Loucy (cell line): ENCODE measurements at regions not wholly inside any gene's neighbourhood (a gene's known extent, or its start where the extent isn't known, plus 50 kb on each side); places are given as distances from the start of the nearest gene placed in this dataset.

Source experiments
- H2AFZ ChIP-seq: fragments of 200-600 bp; sonication (generic); 2 replicates; pipeline ENCODE4 v1.6.0; 2016; ENCODE audit warnings: antibody characterized with exemption, mild to moderate bottlenecking, low read length, moderate library complexity
- H3F3A ChIP-seq: fragments of 200-600 bp; 2 replicates; pipeline ENCODE4 v1.6.0; 2016; ENCODE audit warnings: antibody characterized with exemption, low read depth, mild to moderate bottlenecking
- H3K27me3 ChIP-seq: fragments of 200-600 bp; sonication (generic); 2 replicates; pipeline ENCODE4 v1.6.1; 2014; ENCODE audit warnings: low read length, mild to moderate bottlenecking; ENCODE audit not compliant: insufficient read depth, poor library complexity, severe bottlenecking
- H3K36me3 ChIP-seq: fragments of 200-600 bp; sonication (generic); 2 replicates; pipeline ENCODE4 v1.6.1; 2016; ENCODE audit warnings: low read length; ENCODE audit not compliant: insufficient read depth
- H3K4me1 ChIP-seq: fragments of 200-600 bp; sonication (generic); 2 replicates; pipeline ENCODE4 v1.5.1; 2014; ENCODE audit warnings: low read length, mild to moderate bottlenecking; ENCODE audit not compliant: insufficient read depth, poor library complexity, severe bottlenecking
- H3K4me2 ChIP-seq: fragments of 200-600 bp; sonication (generic); 2 replicates; pipeline ENCODE4 v1.6.0; 2014; ENCODE audit warnings: antibody characterized with exemption, low read length, low read depth, mild to moderate bottlenecking; ENCODE audit not compliant: poor library complexity, severe bottlenecking
- H3K4me3 ChIP-seq: fragments of 200-600 bp; sonication (generic); 2 replicates; pipeline ENCODE4 v1.5.1; 2014; ENCODE audit warnings: low read length, mild to moderate bottlenecking, mixed read lengths; ENCODE audit not compliant: poor library complexity, severe bottlenecking
- H3K79me2 ChIP-seq: fragments of 200-600 bp; sonication (generic); 2 replicates; pipeline ENCODE4 v1.6.1; 2014; ENCODE audit warnings: low read length; ENCODE audit not compliant: insufficient read depth
- H3K9ac ChIP-seq: fragments of 200-600 bp; sonication (generic); 2 replicates; pipeline ENCODE4 v1.6.0; 2014; ENCODE audit warnings: mild to moderate bottlenecking, low read depth, low read length, moderate library complexity; ENCODE audit not compliant: poor library complexity, severe bottlenecking
- H3K9me2 ChIP-seq: fragments of 200-600 bp; sonication (generic); replicated peaks from 2 replicates; pipeline ENCODE4 v1.6.1; 2016; ENCODE audit warnings: low read depth, low read length, mixed read lengths
- H3K9me3 ChIP-seq: fragments of 200-600 bp; sonication (generic); 2 replicates; pipeline ENCODE4 v1.6.1; 2014; ENCODE audit warnings: mild to moderate bottlenecking, antibody characterized with exemption, low read length, low read depth; ENCODE audit not compliant: insufficient read depth
- H4K20me1 ChIP-seq: fragments of 200-600 bp; sonication (generic); 2 replicates; pipeline ENCODE4 v1.6.0; 2014; ENCODE audit warnings: antibody characterized with exemption, low read length, mild to moderate bottlenecking; ENCODE audit not compliant: insufficient read depth, poor library complexity, severe bottlenecking
- EZH2phosphoT487 ChIP-seq: fragments of 200-600 bp; IDR thresholded peaks from 2 replicates; pipeline ENCODE4 v1.6.1; 2018; ENCODE audit warnings: antibody characterized with exemption, mild to moderate bottlenecking, moderate library complexity, borderline replicate concordance
- TF ChIP-seq, protein P1 (sequence below): fragments of 200-600 bp; sonication (generic); conservative IDR thresholded peaks from 2 replicates; pipeline ENCODE4 v1.5.1; 2014; ENCODE audit warnings: mild to moderate bottlenecking, antibody characterized with exemption, low read length

- no peaks in the 10 kb centered on the region for H4K20me1 ChIP-seq
- no peak overlapping the region for H2AFZ ChIP-seq
- H3K9me3 ChIP-seq = no peaks in the 10 kb centered on the region
- H3K9ac ChIP-seq = no peak overlapping the region
- no peaks in the 10 kb centered on the region for H3K4me1 ChIP-seq
- no peak for TF ChIP-seq EZH2phosphoT487
- TF ChIP-seq, protein P1, sequence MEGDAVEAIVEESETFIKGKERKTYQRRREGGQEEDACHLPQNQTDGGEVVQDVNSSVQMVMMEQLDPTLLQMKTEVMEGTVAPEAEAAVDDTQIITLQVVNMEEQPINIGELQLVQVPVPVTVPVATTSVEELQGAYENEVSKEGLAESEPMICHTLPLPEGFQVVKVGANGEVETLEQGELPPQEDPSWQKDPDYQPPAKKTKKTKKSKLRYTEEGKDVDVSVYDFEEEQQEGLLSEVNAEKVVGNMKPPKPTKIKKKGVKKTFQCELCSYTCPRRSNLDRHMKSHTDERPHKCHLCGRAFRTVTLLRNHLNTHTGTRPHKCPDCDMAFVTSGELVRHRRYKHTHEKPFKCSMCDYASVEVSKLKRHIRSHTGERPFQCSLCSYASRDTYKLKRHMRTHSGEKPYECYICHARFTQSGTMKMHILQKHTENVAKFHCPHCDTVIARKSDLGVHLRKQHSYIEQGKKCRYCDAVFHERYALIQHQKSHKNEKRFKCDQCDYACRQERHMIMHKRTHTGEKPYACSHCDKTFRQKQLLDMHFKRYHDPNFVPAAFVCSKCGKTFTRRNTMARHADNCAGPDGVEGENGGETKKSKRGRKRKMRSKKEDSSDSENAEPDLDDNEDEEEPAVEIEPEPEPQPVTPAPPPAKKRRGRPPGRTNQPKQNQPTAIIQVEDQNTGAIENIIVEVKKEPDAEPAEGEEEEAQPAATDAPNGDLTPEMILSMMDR = no peak
- no peaks in the 10 kb centered on the region for H3K79me2 ChIP-seq
- H3F3A ChIP-seq = no peaks in the 10 kb centered on the region
- no peak overlapping the region for H3K4me2 ChIP-seq
- no peaks in the 10 kb centered on the region for H3K9me2 ChIP-seq
- H3K27me3 ChIP-seq = no peaks in the 10 kb centered on the region
- H3K36me3 ChIP-seq = no peaks in the 10 kb centered on the region
- no peak overlapping the region for H3K4me3 ChIP-seq
Observed at GRCh38 chr11:112503410-112503809, 242.8 kb upstream of the PLET1 start.

DNA sequence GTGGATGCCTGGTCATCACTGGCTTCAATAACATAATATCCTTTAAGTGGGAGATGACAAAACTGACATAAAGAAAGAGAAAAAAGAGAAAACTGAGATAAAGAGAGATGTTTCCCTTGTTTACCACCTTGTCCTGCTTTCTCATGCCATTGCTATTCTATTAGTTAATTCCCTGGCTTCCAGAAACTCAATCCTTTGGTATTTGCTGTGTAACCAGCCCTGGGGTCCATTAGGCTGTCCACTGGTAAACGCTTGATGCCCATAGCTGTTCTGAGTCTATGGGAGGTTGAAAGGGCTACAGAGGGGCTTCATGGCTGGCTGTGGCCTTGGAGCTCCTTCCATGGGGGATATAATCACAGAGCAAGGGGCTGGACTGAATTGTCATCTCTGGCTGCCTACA lies 243.4 kb upstream of the PLET1 start:
- H3K9me3 ChIP-seq = no peaks in the 10 kb centered on the region
- no peaks in the 10 kb centered on the region for H3F3A ChIP-seq
- H4K20me1 ChIP-seq = no peaks in the 10 kb centered on the region
- TF ChIP-seq, protein P1 = no peak
- no peak for TF ChIP-seq EZH2phosphoT487
- H3K27me3 ChIP-seq = no peaks in the 10 kb centered on the region
- H3K36me3 ChIP-seq = no peaks in the 10 kb centered on the region
- H3K79me2 ChIP-seq = no peaks in the 10 kb centered on the region
- H3K4me3 ChIP-seq = no peak overlapping the region
- no peaks in the 10 kb centered on the region for H3K9me2 ChIP-seq
- H2AFZ ChIP-seq = no peak overlapping the region
- H3K4me1 ChIP-seq = no peaks in the 10 kb centered on the region
- H3K4me2 ChIP-seq = no peak overlapping the region
- no peak overlapping the region for H3K9ac ChIP-seq

DNA sequence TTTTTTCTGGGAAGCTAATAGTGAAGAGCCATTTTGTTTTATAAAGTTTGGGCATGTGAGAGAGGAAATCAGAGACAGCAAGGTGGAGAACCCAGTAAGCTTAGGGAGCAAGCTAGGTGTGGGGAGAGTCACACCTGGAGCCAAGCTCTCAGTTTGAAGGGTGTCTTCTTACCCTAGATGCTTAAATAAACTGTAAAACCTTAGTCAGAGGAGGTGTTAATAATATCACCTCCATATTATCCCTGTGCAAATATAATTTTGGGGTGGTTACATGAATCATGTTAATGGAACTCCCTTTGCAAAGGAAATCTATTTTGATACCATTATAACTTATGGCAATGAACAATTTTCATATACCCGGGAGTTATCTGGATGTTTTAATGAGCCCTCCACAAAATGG lies 246.2 kb upstream of the PLET1 start:
- Histone ChIP-seq H3K4me1 (no peaks in the 10 kb centered on the region), H3K79me2 (no peaks in the 10 kb centered on the region), H2AFZ (no peak overlapping the region), H3K9ac (no peak overlapping the region), H4K20me1 (no peaks in the 10 kb centered on the region), H3K9me3 (no peaks in the 10 kb centered on the region), H3K4me3 (no peak overlapping the region), H3K36me3 (no peaks in the 10 kb centered on the region), H3F3A (no peaks in the 10 kb centered on the region), H3K4me2 (no peak overlapping the region), H3K27me3 (no peaks in the 10 kb centered on the region), H3K9me2 (no peaks in the 10 kb centered on the region)
- no peak for TF ChIP-seq EZH2phosphoT487
- TF ChIP-seq, protein P1 = no peak
